PC-3 (cell line): ENCODE measurements at regions not wholly inside any gene's neighbourhood (a gene's known extent, or its start where the extent isn't known, plus 50 kb on each side); places are given as distances from the start of the nearest gene placed in this dataset.

ENCODE experiments used
- ATAC-seq: fragments of 200-7000 bp; cut with Tn5 transposase; 2 replicates; pipeline ENCODE4 v1.9.1; 2020; ENCODE audit warnings: mild to moderate bottlenecking, moderate library complexity
- BruUV-seq: library from RNA; stranded (reverse); fragments of 400-500 nt; replicated peaks from 2 replicates; lab custom pipeline; 2021; lab: Mats Ljungman, UMichigan
- CTCF ChIA-PET: fragments of 300-600 bp; sonication (Branson Sonifier 250); formaldehyde crosslinking; loops from one replicate; lab custom pipeline; 2022; ENCODE audit warnings: antibody characterized with exemption; lab: Charles Lee
- POLR2A ChIA-PET: fragments of 300-600 bp; sonication (Branson Sonifier 250); formaldehyde crosslinking; loops from one replicate; lab custom pipeline; 2022; ENCODE audit warnings: antibody characterized with exemption; ENCODE audit not compliant: unreplicated experiment; lab: Charles Lee
- DNase-seq: peaks from one replicate; pipeline ENCODE4 v3.0.0-alpha.2; 2015
- H2AFZ ChIP-seq: fragments of 300-600 bp; sonication (generic); 2 replicates; pipeline ENCODE4 v1.6.0; 2016; ENCODE audit warnings: antibody characterized with exemption, low read length
- H3F3A ChIP-seq: fragments of 300-600 bp; sonication (generic); one replicate; pipeline ENCODE4 v1.6.0; 2017; ENCODE audit warnings: antibody characterized with exemption, low read length, control low read depth, mild to moderate bottlenecking; ENCODE audit not compliant: unreplicated experiment
- H3K27ac ChIP-seq: fragments of 300-600 bp; sonication (generic); 2 replicates; pipeline ENCODE4 v1.5.1; 2016; ENCODE audit warnings: mild to moderate bottlenecking, low read length
- H3K27me3 ChIP-seq: fragments of 300-600 bp; sonication (generic); 2 replicates; pipeline ENCODE4 v1.6.1; 2016; ENCODE audit warnings: low read length, mixed read lengths
- H3K36me3 ChIP-seq: fragments of 300-600 bp; sonication (generic); 2 replicates; pipeline ENCODE4 v1.6.1; 2016; ENCODE audit warnings: low read depth, mixed run types, low read length, mixed read lengths
- H3K4me1 ChIP-seq: fragments of 300-600 bp; sonication (generic); 2 replicates; pipeline ENCODE4 v1.5.1; 2016; ENCODE audit warnings: low read length; ENCODE audit not compliant: insufficient read depth
- H3K4me2 ChIP-seq: fragments of 300-600 bp; sonication (generic); 2 replicates; pipeline ENCODE4 v1.6.0; 2016; ENCODE audit warnings: low read length
- H3K4me3 ChIP-seq: fragments of 300-600 bp; sonication (generic); 2 replicates; pipeline ENCODE4 v1.5.1; 2016; ENCODE audit warnings: mild to moderate bottlenecking, low read length, mixed read lengths
- H3K79me2 ChIP-seq: fragments of 300-600 bp; sonication (generic); 2 replicates; pipeline ENCODE4 v1.6.1; 2017; ENCODE audit warnings: low read length, mixed read lengths
- H3K9ac ChIP-seq: fragments of 300-600 bp; sonication (generic); 2 replicates; pipeline ENCODE4 v1.6.0; 2016; ENCODE audit warnings: mild to moderate bottlenecking, low read length
- H3K9me2 ChIP-seq: fragments of 300-600 bp; sonication (generic); replicated peaks from 2 replicates; pipeline ENCODE4 v1.6.1; 2016; ENCODE audit warnings: mixed run types, low read length, mixed read lengths
- H3K9me3 ChIP-seq: fragments of 300-600 bp; sonication (generic); 2 replicates; pipeline ENCODE4 v1.6.1; 2016; ENCODE audit warnings: low read length, mixed read lengths
- H4K20me1 ChIP-seq: fragments of 300-600 bp; sonication (generic); 2 replicates; pipeline ENCODE4 v1.6.1; 2016; ENCODE audit warnings: low read length, mixed read lengths
- EZH2 ChIP-seq: fragments of 300-600 bp; sonication (generic); IDR thresholded peaks from one replicate; pipeline ENCODE4 v1.6.1; 2017; ENCODE audit warnings: antibody characterized with exemption, mild to moderate bottlenecking, low read length; ENCODE audit not compliant: unreplicated experiment
- EZH2phosphoT487 ChIP-seq: fragments of 300-600 bp; sonication (generic); IDR thresholded peaks from 2 replicates; pipeline ENCODE4 v1.6.1; 2018; ENCODE audit warnings: mild to moderate bottlenecking, antibody characterized with exemption, low read length, borderline replicate concordance
- intact Hi-C: fragments of 100-400 bp; cut with micrococcal nuclease; formaldehyde crosslinking; loops from 2 replicates; pipeline ENCODE4 v1.9.0; 2023
- TF ChIP-seq, protein P1 (sequence below): fragments of 300-600 bp; sonication (generic); conservative IDR thresholded peaks from 2 replicates; pipeline ENCODE4 v1.5.1; 2017; ENCODE audit warnings: antibody characterized with exemption, low read depth, mild to moderate bottlenecking, low read length

DNA sequence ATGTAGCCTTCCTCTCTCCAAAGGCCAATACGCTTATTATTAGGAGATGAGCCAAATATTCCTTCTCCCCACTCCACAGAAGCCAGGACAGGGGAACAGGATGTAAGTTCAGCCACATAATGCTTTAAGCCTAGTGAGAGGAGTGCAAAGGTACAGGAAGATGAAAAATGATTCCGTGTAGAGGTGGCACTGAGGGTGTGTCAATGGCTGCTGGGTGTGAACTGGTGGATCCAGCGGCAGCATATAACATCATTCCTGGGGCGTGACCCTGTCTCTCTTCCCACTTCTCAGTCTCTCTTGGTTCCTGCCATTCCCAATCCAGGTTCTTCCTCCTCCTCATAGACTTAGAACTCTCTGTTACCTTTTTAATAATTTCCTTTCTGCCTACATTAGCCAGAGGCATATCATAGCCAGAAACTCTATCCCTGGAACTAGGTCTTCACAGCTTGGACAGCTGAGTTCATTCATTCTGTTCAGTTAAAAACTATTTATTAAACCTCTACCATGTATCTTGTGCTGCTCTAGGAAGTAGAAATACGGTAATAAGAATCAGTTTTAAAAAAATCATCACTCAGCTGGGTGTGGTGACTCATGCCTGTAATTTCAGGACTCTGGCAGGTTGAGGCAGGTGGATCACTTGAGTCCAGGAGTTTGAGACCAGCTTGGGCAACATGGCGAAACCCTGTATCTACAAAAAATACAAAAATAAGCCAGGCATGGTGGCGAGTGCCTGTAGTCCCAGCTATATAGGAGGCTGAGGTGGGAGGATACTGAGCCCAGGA is 58.0 kb upstream of the FAM20A start:
- Histone ChIP-seq H3K4me2 (no peak overlapping the region), H3K79me2 (no peaks in the 10 kb centered on the region), H3K9ac (no peak overlapping the region), H4K20me1 (no peaks in the 10 kb centered on the region), H3K9me2 (no peaks in the 10 kb centered on the region), H3K27ac (no peak overlapping the region), H2AFZ (no peak overlapping the region), H3F3A (no peaks in the 10 kb centered on the region), H3K4me3 (no peak overlapping the region), H3K4me1 (no peaks in the 10 kb centered on the region), H3K9me3 (no peaks in the 10 kb centered on the region), H3K27me3 (0 out of 2 replicates have a peak, but pooled peaks cover 4% of the 10 kb centered on the region), H3K36me3 (no peaks in the 10 kb centered on the region)
- intact Hi-C loops = no loop called here
- POLR2A ChIA-PET = no interaction called here
- TF ChIP-seq, protein P1, sequence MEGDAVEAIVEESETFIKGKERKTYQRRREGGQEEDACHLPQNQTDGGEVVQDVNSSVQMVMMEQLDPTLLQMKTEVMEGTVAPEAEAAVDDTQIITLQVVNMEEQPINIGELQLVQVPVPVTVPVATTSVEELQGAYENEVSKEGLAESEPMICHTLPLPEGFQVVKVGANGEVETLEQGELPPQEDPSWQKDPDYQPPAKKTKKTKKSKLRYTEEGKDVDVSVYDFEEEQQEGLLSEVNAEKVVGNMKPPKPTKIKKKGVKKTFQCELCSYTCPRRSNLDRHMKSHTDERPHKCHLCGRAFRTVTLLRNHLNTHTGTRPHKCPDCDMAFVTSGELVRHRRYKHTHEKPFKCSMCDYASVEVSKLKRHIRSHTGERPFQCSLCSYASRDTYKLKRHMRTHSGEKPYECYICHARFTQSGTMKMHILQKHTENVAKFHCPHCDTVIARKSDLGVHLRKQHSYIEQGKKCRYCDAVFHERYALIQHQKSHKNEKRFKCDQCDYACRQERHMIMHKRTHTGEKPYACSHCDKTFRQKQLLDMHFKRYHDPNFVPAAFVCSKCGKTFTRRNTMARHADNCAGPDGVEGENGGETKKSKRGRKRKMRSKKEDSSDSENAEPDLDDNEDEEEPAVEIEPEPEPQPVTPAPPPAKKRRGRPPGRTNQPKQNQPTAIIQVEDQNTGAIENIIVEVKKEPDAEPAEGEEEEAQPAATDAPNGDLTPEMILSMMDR = no peak
- TF ChIP-seq EZH2phosphoT487 (no peak), EZH2 (no peak)
- BruUV-seq = no TSS peak
- ATAC-seq (peak; percentile 43), DNase-seq (no peak)
- CTCF ChIA-PET = interaction anchor here (0.7 kb wide), 1 partner anchor 160 kb away, joined by 3 read pairs; no protein-coding TSS in a partner anchor

DNA sequence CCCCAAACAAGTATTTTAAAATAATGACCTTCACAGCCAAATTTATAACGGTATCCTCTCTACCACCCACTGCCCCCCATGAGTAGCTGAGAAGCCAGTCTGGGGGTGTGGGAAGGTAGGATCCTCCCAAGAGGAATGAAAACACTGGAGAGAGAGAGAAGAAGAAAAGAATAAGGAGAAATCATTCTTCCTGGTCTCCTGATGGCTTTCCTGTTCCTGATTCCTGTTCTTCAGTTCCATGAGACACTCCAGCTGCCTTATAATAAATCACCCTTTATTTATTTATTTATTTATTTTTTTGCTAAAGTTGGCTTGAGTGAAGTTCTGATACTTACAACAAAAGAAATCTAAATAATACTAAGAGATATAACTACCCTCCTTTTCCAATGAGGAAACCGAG is 56.4 kb upstream of the FAM20A start:
- Histone ChIP-seq H4K20me1 (no peaks in the 10 kb centered on the region), H3K9ac (no peak overlapping the region), H3K27me3 (0 out of 2 replicates have a peak, but pooled peaks cover 4% of the 10 kb centered on the region), H3K36me3 (no peaks in the 10 kb centered on the region), H2AFZ (no peak overlapping the region), H3K4me2 (no peak overlapping the region), H3K4me1 (no peaks in the 10 kb centered on the region), H3F3A (no peaks in the 10 kb centered on the region), H3K4me3 (no peak overlapping the region), H3K9me2 (no peaks in the 10 kb centered on the region), H3K27ac (no peak overlapping the region), H3K79me2 (no peaks in the 10 kb centered on the region), H3K9me3 (no peaks in the 10 kb centered on the region)
- BruUV-seq = no TSS peak
- no peak for DNase-seq
- ChIA-PET POLR2A (no interaction called here), CTCF (no interaction called here)
- ATAC-seq = no peak
- no peak for TF ChIP-seq EZH2phosphoT487
- intact Hi-C loops = no loop called here

DNA sequence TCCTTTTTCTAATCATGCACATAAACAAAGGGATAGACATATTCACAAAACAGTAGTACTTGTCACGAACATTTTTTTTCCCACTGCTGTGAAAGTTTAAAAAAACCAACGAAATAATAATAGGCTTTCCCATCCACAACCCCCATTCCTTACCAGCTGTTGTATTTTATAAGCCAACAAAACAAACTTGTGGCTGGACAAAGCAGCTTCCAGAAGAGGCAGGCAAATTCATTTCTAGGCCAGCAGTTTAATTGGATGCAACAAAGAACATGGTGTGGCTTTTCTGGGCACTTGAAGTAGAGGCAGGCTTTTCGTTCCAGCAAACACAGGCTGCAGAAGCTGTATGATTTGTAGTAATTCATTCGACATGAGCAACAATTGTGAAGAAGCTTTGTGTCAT is 56.0 kb upstream of the FAM20A start:
- Histone ChIP-seq H4K20me1 (no peaks in the 10 kb centered on the region), H3K79me2 (no peaks in the 10 kb centered on the region), H2AFZ (no peak overlapping the region), H3K9me2 (no peaks in the 10 kb centered on the region), H3K27ac (no peak overlapping the region), H3K9me3 (no peaks in the 10 kb centered on the region), H3K36me3 (no peaks in the 10 kb centered on the region), H3K4me1 (no peaks in the 10 kb centered on the region), H3K27me3 (0 out of 2 replicates have a peak, but pooled peaks cover 4% of the 10 kb centered on the region), H3K9ac (no peak overlapping the region), H3K4me3 (no peak overlapping the region), H3F3A (no peaks in the 10 kb centered on the region), H3K4me2 (no peak overlapping the region)
- intact Hi-C loops = no loop called here
- ChIA-PET POLR2A (no interaction called here), CTCF (no interaction called here)
- no peak for ATAC-seq
- DNase-seq = no peak
- TF ChIP-seq EZH2 = no peak
- TF ChIP-seq, protein P1 = no peak
- no peak for TF ChIP-seq EZH2phosphoT487
- no TSS peak for BruUV-seq
